GM21529 (cell line): ENCODE measurements at regions not wholly inside any gene's neighbourhood (a gene's known extent, or its start where the extent isn't known, plus 50 kb on each side); places are given as distances from the start of the nearest gene placed in this dataset.
"Not testable (repeated sequence)": the region's sequence is repeated elsewhere in the genome, so short reads cannot be mapped to it uniquely, and the experiment has no call there.

Experiments
- ATAC-seq: cut with Tn5 transposase; IDR thresholded peaks from one replicate; pipeline ENCODE4 v1.9.1; 2021; ENCODE audit not compliant: unreplicated experiment

DNA sequence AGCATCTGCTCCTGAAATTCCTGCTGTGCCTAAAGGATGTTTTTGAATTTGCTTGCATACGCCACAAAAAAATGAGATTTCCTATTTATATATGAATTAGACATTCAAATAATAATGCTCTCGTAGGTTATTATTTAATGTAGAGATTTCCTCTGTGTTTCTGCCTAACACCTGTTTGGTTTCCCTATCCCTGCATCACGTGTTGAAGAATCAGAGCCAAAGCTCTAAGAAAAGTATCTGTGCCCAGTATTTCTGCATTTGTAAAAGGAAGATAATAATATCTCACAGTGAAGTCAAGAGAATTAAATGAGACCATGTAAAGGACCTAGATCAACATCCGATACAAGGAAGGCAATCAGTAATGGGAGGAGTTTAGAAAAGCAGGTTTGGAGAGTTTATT, 179.5 kb downstream of the HNRNPD start:
- no peak for ATAC-seq

DNA sequence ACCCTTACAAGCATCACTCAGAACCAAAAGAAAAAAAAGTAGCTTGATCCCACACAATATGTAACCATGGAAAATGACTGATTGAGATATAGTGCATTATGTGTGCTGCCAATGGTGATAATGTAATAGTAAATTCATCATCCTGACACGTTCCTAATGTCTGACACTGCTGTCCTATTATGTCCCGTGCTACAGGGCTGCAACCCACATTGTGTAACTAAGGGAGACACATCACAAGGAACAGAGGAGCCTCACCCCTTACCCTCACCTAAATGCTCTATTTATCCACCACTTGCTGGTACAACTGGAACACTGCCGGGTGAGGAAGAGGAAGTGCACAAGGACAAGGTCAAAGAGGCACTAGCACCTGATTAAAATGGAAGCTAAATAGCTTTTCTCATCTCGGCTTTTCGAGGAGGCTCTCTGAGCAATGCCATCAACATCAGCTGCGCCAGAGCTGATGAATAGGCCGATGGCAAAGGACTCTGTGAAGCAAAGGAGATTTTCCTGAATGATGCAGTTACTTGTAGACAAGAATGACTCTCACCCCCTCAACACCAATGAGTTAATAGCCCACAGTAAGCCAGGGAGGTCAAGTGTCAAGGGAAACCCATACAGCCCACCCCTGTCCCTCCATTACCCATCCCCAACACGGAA, 181.6 kb downstream of the HNRNPD start:
- no peak for ATAC-seq

DNA sequence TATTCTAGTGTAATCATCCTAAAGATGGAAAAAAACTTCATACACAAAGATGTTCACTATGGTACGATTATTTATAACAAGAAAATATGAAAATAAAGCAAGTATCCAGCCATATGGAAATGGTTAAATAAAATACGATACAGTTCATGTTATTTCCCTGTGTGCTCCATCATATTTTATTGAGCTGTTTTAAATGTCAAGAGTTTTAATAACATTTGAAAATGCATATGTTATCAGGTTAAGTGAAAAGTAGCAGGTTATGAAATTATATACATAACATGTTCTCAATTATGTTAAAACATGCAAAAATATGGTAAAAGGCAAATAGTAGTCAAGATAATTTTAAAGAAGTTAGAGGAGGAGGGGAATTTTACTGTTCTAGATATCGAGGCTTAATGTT, 192.0 kb downstream of the HNRNPD start:
- ATAC-seq, result no peak

DNA sequence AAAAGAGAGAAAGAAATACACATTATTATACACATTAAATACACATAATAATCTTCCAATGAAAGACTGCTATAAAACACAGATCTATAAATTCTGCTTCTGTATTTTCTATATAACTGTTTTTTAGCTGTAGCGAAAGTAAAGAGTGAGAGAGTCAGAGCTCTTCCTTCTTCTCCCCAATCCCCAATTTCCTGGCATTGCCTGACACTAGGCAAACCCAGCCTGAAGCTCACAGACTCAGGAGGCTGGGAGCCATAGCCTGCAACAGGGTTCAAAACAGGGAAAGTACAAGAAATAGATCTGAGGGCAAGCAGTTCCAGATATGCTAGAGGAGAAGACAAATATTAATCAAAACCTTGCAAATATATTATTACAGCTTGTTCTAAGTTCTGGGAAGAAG, 201.6 kb downstream of the HNRNPD start:
- no peak for ATAC-seq

DNA sequence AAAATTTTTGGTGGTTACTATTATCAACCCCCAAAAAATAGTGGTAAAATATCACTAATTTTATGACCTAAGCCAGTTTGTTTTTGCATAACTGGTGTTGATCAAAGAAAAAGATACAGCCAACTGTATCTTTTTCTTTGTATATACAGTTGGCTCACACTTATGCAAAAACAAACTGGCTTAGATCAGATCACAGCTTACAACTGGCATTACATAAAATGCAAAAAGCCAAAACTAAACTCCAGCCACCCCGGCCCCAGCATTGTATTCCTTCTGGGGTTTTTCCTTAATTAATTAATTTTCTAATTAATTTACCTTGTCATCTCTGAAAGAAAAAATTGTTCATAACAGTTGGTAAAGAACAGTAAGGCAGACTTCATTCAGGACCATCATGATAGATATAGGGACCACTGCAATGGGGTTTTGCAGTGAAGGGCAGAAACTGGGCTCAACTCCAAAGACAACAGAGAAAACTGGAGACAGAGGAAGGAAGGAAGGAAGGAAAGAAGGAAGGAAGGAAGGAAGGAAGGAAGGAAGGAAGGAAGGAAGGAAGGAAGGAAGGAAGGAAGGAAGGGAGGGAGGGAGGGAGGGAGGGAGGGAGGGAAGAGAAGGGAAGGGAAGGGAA, 202.1 kb downstream of the HNRNPD start:
- ATAC-seq, result no peak

DNA sequence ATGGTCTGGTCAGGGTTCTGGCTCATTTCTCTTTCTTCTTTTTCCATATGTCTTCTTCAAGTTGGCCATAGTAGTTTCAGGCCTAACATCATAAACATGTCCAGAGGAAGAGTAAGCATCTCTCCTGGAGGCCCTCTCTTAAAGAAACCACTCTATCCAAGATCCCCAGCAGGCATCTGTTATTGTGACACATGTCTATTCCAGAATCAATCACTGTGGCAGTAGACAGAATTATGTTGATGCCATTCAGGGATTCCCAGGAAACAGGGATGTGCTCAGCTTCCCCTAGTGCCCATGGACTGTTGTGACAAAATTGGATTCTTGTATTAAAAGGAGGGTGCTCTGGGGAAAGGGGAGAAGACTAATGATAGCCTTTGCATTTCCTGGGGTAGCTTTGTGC, 224.0 kb downstream of the HNRNPD start:
- ATAC-seq, result no peak

DNA sequence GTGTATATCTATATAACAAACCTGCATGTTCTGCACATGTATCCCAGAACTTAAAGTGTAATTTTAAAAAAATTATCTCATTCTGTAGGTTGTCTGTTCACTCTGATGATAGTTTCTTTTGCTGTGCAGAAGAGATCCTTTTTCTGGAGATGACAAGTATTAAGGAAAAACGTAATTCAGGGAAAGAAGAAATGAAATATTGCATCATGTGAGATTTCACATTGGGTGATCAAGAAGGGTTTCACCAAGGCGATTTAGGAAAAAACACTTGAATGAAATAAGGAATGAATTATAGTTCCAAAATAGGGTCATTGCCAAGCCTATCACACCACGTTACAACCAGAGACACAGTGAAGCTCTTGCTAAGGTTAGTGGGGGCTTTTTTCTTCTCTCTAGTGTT, 227.9 kb downstream of the HNRNPD start:
- no peak for ATAC-seq

DNA sequence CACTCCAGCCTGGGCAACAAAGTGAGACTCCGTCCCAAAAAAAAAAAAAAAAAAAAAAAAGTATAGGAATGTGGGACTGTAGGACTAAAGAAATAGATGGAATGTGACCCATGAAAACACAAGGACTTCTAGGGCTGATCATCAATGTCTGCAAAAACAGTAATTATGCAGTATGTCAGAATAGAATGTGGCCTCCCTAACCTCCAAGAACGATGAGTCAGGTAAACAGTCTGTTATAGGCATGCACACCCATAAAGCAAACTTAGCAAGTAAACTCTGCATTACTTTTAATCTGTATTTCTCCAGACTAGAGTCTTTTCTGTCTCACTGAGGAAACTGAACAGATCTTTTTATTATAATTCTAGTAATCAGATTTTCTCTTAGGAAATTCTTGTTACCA, 233.4 kb downstream of the HNRNPD start:
- no peak for ATAC-seq

DNA sequence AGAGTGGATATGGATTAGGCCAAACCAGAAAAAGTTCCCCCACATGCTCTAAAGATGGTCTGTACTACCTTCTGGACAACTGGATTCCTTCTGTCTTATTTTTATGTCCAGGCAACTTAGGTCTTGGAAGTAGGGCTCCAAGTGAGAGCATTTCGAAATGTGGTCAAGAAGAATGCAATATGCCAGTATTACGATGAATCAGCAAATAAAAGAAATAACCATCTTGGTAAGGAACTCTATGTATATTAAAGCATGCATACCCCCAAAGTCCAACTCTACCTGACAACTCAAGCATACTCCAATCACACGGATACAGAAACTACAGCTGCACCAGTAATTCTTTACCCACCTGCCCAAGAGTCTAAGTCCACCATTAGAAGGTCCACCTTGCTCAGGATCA, 234.5 kb downstream of the HNRNPD start:
- no peak for ATAC-seq

DNA sequence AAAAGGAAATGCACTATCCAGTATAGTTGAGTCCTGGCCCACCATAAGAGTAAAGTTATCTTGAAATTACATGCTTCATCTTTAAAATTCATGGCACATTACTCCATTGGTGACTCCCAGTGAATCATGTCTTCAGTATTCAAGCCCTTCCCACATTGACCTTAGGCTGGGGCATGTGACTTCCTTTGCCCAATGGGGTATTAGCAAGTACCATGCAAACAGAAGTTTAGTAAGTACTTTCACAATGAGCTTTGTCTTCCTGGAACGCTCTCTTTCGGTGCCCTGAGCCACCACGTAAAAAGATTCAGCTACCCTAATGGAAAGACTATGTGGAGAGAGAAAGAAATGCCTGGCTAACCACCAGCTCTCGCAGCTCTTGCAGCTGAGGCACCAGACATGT, 235.4 kb downstream of the HNRNPD start:
- ATAC-seq, result no peak

DNA sequence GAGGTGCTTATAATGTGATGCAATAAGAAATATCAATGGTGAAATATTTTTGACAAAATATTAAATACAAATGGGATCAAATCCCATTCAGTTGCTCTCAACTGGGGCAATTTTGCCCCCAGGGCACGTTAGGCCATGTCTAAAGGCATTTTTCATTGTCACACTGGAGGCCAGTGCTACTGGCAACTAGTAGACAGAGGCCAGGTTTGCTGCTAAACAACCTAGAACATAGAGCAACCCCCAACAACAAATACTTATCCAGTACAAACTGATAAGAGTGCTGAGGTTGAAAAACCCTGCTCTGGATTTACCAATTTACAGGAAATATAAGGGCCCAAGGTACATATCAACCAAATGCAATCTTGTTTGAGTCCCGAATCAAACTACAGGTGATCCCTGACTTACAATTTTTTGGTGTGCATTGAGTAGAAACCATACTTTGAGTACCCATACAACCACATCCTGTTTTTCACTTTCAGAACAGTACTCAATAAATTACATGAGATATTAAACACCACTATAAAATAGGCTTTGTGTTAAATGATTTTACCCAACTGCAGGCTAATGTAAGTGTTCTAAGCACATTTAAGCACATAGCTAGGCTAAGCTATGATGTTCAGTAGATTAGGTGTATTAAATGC, 237.5 kb downstream of the HNRNPD start:
- no peak for ATAC-seq

DNA sequence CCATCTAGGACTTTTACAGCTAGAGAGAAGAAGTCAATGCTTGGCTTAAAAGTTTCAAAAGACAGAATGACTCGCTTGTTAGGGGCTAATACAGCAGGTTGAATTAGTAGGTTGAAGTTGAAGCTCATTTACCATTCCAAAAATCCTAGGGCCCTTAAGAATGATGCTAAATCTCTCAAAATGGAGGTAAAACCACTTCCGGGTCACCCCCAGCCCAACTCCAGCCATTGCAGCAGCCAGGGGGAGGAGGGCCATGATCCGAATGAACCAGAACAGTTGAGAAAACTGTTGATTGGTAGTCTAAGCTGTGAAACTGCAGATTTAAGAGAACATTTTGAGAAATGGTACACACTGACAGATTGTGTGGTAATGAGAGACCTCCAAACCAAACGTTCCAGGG, 245.4 kb downstream of the HNRNPD start:
- ATAC-seq, result no peak

DNA sequence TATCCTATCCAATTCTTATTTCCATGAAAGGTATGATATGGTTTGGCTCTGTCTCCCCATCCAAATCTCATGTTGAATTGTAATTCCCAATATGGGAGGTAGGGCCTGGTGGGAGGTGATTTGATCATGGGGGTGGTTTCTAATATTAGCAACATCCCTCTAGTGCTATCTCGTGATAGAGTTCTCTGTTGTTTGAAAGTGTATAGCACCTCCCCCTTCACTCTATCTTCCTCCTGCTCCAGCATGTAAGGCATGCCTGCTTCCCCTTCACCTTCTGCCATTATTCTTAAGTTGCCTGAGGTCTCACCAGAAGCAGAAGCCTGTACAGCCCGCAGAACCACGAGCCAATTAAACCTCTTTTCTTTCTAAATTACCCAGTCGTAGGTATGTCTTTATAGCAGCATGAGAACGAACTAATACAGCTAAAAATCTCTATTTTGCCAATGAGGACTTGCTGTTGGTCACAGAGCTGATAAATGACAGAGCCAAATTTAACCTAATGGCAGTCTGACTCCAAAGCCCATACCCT, 247.2 kb downstream of the HNRNPD start:
- ATAC-seq, result no peak

DNA sequence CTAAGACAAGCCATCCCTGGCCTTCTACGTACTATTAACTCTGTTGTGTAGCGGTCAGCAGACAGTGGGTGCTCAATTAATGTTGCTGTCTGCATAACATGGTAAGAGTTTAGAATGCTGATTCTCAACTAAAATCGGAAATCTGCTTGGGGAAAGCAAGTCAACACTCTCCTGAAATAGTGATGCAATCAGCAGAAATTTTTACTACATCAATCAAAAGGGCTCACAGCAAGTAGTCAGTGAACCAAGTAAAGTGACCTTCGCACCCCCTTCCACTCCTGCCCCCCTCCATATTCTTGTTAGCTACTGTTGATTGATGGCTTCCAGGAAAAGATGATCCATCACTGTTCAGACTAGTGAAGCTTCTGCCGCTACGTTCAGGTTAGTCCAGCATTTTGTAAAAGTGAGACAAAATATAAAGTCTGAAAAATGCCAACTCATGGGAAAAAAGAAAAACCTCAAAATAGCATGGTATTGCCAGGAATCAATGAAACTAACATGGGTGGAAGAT, 247.9 kb downstream of the HNRNPD start:
- no peak for ATAC-seq

DNA sequence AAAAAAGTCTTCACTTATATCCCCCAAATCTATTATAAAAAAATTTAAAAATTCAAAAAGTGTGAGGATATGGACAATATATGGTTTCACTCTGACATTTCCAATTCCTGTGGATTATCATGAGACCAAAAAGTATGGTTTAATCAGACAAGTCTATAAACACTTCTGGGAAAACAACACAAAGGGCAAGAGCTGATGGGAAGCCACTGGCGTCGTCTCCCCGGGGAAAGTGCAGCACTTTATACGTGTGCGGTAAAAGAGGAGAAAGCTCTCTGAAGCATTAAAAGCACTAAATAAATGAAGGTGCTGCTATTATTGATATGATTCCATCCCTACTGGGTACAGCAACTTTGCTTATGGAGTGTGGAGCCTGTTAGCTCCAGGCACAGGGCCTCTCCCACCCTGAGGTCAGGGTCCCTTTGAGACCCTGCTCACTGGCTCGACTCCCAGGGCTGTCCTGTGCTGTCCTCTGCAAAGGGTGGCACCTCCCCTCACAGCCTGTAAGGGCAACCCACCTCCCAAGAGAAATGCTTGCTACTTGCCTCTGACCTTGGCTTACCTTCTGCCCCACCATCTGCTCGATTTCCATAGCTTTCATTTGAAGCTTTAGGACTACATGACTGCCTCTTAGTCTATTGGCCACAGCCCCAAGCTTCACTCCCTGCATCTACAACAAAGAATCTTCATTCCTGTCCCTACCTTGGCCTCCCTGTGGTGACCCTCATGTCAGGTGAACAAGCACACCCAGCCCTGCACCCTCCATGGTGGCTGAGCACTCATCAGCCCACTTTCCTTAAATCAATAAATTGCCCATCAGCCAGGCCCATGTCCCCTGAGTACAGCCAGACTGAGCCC, 248.6 kb downstream of the HNRNPD start:
- no peak for ATAC-seq

DNA sequence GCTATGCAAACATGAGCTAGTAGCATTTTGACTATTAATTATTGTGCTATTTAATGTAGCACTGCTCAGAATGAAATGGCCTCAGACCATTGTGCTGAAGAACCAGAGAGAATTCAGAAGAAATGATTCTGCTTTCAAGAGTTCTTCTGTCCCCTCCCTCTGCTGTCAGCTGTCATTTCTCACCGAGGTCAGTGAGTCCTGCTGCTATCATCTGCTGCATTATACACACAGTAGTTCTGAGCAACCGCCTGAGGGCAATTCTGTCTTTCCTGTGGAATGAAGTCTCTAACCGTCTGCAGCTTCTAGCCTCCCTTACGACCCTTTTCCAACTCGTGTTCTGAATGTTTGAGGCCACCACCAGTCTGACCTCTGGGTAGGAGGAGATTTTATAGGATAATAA, 249.4 kb downstream of the HNRNPD start:
- ATAC-seq, result no peak

DNA sequence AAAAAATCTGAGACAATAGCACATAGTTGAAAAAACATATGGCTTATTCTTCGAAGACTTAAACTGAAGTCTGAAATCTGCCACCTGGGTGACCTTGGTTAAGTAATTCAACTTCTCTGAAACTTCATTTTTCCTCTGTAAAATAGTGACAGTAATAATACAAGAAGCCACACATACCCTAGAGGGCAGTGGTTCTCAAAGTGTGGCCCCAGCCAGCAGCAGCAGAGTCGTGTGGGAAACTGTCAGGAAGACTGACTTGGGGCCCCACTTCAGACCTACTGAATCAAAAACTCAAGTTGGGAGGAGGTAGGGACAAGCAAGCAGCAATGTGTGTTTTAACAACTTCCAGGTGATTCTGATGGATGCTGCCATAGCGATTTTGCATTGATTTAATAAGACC, 249.9 kb downstream of the HNRNPD start:
- no peak for ATAC-seq

DNA sequence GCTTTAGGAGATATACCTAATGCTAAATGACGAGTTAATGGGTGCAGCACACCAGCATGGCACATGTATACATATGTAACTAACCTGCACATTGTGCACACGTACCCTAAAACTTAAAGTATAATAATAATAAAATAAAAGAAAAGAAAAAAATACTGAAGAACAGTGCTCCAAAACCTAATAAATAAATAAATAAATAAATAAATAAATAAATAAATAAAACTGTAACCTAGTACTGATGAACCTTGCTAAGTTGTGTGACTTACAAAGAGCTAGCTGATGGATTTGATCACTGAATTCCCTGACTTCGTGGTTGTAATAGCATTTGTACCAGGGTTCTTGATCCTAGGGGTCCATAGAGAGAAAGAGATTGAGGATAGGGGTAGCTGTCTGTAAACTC, 258.6 kb downstream of the HNRNPD start:
- ATAC-seq, result not testable (repeated sequence)

DNA sequence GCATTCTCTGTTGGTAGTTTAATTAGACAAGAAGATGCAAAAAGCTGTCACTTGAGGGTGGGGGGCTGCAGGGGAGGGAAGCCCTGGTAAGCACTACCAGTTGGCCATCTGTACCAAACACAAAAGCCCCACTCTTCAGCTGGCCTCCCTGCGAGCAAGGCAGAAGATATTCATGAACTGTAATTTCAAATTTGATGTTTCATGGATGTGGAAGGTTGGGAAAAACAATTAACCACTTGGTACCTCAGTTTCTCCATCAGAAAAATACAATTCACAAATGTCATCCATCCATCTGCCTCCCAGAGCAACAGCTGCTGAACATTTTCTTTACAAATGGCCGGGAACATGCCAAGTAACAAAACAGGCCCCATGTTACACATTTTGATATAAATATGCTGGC, 265.3 kb downstream of the HNRNPD start:
- ATAC-seq, result no peak

DNA sequence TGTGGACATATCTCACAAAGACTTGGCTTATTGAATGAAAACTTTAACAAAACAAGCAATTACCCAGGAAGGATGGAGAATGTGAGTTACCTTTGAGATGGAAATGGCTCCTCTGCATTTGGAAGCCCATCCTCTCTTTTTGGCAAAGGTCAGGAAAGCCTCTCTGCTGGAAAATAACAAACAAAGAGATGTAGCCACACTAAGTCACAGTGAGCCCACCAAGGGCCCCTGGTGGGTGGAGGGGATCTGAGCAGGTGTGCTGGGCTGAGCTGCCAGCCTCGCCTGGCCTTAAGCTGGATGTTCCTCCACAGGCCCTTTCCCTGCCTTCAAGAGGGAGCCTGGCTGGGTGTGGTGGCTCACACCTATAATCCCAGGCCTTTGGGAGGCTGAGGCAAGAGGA, 269.2 kb downstream of the HNRNPD start:
- no peak for ATAC-seq

DNA sequence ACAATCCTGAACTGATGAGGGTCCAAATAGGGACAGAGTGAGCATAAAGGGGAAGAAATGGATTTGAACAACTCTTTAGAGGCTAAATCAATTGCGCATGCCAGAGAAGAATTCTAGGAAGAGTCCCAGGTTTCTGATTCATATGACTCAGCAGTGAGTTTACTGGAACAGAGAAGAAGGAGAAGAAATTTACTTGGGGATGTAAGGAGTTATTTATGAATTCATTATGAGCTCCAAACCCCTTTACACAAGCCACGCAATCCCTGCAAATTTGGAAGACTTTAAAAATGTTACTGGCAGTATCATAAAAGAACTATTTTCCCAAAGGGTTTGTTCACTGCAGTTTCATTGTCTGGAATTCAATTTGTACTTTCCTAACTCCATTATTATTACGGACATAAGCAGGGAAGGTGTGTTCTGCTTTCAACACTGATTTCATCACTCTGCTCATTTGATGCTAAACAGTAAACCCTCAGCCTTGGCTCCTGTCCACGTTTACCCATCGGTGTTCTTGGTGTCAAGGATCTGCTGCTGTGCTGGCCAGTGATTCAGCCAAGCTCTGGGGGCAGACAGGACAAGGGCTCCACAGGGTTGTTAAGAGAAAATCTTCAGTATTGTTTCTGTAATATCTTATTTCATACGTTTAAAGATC, 273.7 kb downstream of the HNRNPD start:
- ATAC-seq, result no peak
